ENCODE measurements at regions not wholly inside any gene's neighbourhood (a gene's known extent, or its start where the extent isn't known, plus 50 kb on each side); places are given as distances from the start of the nearest gene placed in this dataset.

GRCh38 chr13:106010836-106011235 lies 524.6 kb downstream of the EFNB2 start:
- TF ChIP-seq EZH2 (IDR thresholded peaks at IDR 0.05; ENCODE audit: insufficient read depth, poor library complexity, severe bottlenecking), result no peak
- no peak for TF ChIP-seq EZH2phosphoT487 (IDR thresholded peaks at IDR 0.05; ENCODE audit: insufficient read depth, low read depth)
